ENCODE measurements at regions not wholly inside any gene's neighbourhood (a gene's known extent, or its start where the extent isn't known, plus 50 kb on each side); places are given as distances from the start of the nearest gene placed in this dataset.

DNA sequence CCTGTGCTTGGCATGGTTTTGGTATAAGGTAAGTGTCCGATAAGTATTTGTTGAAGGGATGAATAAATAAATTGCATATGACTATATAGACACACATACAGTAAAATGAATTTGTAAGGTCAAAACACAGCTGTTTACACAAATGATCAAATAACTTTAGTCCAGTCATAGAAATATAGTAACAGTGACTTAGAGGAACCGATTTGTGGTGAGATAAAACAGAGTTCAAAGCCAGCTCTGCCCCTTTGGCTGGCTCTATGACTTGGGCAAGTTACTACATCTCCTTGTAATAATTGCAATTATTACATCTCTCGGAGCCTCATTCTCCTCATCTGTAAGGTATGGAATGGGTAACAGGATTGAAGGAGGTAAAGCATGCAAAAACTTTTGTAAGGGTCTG, 384.0 kb downstream of the PLK2 start:
- TF ChIP-seq, protein P1, sequence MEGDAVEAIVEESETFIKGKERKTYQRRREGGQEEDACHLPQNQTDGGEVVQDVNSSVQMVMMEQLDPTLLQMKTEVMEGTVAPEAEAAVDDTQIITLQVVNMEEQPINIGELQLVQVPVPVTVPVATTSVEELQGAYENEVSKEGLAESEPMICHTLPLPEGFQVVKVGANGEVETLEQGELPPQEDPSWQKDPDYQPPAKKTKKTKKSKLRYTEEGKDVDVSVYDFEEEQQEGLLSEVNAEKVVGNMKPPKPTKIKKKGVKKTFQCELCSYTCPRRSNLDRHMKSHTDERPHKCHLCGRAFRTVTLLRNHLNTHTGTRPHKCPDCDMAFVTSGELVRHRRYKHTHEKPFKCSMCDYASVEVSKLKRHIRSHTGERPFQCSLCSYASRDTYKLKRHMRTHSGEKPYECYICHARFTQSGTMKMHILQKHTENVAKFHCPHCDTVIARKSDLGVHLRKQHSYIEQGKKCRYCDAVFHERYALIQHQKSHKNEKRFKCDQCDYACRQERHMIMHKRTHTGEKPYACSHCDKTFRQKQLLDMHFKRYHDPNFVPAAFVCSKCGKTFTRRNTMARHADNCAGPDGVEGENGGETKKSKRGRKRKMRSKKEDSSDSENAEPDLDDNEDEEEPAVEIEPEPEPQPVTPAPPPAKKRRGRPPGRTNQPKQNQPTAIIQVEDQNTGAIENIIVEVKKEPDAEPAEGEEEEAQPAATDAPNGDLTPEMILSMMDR (IDR thresholded peaks at IDR 0.05) = no peak
- TF ChIP-seq POLR2A (IDR thresholded peaks at IDR 0.05) = no peak

All from ovary (tissue), 3 donors.